Thyroid gland (tissue), 4 donors: ENCODE measurements at regions not wholly inside any gene's neighbourhood (a gene's known extent, or its start where the extent isn't known, plus 50 kb on each side); places are given as distances from the start of the nearest gene placed in this dataset.

ENCODE experiments used
- POLR2A ChIP-seq, 2 donors: fragments of 450-650 bp; IDR thresholded peaks; one replicate each; pipeline ENCODE4 v1.6.1; 2017; ENCODE audit warnings: antibody characterized with exemption in 2 of 2, mild to moderate bottlenecking in 2 of 2, moderate library complexity in 1 of 2
- TF ChIP-seq, protein P1 (sequence below), 6 experiments: fragments of 200-600 bp in 3 of 6; fragments of 450-650 bp in 3 of 6; sonication (generic) in 3 of 6; IDR thresholded peaks; one replicate each; pipeline ENCODE4 v1.5.1; 2016 to 2019; ENCODE audit warnings: antibody characterized with exemption in 6 of 6, mild to moderate bottlenecking in 2 of 6, inconsistent platforms in 1 of 6, moderate library complexity in 1 of 6

DNA sequence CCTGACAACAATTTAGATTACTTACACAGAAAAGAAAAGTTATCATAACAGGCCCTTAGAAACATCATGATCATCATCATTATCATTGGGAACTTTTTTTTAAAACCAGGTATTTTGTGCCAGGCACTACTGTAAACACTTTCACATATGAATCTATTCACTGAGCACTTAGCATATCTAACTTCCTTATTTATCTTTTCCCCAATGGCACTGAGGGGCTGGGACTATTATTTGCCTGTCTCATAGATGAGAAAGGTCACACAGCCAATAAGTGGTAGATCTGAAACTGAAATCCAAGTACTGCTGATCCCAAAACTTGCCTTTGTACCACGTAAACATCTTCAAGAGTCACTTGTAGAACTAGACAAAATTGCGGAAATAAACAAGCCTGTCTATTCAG is 184.2 kb upstream of the RBPJ start:
- TF ChIP-seq, protein P1, sequence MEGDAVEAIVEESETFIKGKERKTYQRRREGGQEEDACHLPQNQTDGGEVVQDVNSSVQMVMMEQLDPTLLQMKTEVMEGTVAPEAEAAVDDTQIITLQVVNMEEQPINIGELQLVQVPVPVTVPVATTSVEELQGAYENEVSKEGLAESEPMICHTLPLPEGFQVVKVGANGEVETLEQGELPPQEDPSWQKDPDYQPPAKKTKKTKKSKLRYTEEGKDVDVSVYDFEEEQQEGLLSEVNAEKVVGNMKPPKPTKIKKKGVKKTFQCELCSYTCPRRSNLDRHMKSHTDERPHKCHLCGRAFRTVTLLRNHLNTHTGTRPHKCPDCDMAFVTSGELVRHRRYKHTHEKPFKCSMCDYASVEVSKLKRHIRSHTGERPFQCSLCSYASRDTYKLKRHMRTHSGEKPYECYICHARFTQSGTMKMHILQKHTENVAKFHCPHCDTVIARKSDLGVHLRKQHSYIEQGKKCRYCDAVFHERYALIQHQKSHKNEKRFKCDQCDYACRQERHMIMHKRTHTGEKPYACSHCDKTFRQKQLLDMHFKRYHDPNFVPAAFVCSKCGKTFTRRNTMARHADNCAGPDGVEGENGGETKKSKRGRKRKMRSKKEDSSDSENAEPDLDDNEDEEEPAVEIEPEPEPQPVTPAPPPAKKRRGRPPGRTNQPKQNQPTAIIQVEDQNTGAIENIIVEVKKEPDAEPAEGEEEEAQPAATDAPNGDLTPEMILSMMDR (IDR thresholded peaks at IDR 0.05), result no peak
- TF ChIP-seq POLR2A (IDR thresholded peaks at IDR 0.05), result no peak
